Hematopoietic multipotent progenitor cell treated with erythropoietin and hydrocortisone succinate and interleukin-3 and kit ligand, for 4 days (in vitro differentiated cells): ENCODE measurements at regions not wholly inside any gene's neighbourhood (a gene's known extent, or its start where the extent isn't known, plus 50 kb on each side); places are given as distances from the start of the nearest gene placed in this dataset.
A peak's percentile ranks its signal among the peaks of the same experiment; 100 is the strongest.
"Not testable (repeated sequence)": the region's sequence is repeated elsewhere in the genome, so short reads cannot be mapped to it uniquely, and the experiment has no call there.

Experiments used
- DNase-seq: peaks from one replicate; pipeline ENCODE4 v3.0.0-alpha.2; 2015

DNA sequence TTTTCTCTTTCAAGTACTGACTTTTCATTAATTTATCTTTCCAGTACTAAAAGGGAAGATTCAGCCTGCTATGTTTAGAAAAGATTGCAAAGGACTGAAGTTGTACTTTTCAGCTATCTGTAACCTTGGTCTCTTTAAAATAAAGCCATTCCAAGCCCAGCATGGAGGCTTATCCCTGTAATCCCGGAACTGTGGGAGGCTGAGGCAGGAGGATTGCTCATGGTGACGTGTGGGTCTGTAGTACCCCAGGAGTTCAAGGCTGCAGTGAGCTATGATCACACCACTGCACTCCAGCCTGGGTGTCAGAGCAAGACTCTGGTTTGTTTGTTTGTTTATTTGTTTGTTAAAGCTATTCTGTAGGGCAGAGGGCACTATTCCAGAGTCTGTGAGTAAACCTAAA lies 50.6 kb upstream of the TMEM170B start:
- no peak for DNase-seq

DNA sequence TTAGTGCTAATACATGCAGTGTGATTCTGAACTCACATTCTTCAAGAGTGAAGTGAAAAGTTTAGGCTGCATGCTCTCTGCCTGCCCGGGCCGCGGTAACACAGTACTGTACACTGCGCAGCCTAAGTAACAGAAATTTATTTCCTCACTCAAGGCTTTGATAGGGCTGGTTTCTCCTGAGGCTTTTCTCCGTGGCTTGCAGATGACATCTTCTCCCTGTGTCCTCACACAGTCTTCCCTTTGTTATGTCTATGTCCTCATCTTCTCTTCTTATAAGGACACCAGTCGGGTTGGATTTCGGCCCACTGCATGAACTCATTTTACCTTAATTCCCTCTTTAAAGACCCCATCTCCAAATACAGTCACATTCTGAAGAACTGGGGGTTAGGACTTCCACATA lies 51.1 kb upstream of the TMEM170B start:
- no peak for DNase-seq

DNA sequence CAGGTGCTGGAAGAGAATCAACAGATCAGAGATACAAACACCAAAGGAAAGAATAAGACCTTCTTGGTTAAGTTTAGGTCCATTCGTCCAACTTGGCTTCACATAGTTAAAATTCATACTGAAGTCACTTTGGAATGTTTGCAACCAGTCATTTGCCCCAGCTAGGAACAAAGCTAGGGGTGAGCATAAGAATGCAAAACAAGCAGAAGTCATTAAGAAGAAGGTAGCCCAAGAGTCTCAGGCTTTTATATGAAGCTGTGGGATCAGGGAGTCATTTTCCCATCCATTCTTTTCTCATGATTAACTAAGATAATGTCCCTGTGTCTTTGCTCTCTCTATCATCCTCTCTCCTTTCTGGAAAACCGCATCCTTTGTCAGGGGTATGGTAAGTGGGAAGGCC lies 51.5 kb upstream of the TMEM170B start:
- DNase-seq = no peak

DNA sequence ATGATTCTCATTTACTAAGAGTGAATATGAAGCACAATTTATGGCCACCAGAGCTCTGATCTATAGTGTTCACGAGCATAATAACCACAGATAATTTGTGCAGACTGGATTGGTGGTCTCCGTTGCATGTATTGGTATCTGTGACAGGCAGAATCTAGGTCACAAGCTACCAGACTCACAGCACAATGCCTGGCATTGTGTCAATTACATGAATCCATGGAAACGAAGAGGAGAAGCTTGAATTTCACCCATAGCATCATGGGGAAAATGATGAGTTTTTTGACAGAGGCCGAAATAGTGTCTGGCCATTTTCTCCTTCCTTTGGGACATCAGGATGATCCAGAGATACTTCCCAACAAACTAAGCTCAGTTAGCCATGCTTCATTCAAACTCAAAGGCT lies 52.3 kb upstream of the TMEM170B start:
- DNase-seq = no peak

DNA sequence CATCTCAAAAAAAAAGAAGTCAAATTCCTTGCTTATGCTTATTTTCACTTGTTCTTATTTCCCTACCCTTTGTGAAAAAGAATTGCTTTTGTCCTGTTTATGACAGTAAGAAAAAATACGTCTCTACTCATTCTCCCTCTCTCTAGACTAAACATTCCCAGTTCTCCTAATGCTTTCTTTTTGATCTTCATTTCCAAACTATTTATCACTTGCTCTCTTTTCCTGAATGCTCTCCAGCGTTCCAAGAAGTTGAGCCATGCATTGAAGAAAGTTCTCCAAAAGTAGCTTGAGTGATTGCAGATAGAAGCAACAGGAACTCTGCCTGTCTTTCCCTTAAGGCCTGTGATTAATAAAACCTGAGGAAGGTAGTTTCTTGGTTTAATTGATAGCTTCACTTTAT lies 53.1 kb upstream of the TMEM170B start:
- DNase-seq = no peak

DNA sequence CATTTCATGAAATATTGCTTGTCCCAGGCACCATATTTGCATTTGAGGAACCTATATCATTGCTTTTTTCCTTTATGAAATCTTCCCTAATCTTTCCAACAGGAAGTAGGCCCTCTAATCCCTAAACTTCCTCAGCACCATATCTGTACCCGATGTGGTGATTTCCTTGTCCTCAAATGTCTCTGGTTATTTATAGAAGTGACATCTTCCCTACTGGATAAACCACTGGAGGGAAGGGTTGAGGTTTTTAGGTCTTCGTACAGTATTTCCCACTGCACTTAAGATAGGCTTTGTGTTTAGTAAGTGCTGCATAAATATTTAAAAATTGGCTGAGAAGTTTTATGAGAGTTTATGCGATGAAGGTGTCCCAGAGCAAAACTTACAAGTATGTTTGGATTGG lies 54.9 kb upstream of the TMEM170B start:
- no peak for DNase-seq

DNA sequence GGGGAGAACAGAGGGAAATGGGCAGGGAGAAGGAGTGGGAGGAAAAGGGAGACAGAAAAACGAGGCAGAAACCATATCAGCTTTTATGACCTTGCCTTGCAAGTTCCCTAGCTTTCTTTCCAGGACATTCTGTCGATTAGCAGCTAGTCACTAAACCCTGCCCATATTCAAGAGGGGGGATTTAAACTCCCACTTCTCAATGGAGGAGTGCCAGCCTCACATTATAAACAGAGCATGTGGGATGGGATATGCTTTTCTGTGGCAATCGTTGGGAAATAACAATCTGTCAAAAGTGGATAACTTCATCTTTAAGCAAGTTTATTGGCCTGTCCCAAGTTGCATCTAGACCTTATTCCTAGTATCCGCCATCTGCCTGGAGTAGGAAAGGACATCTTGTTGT lies 57.0 kb upstream of the TMEM170B start:
- DNase-seq = no peak

- no peak for DNase-seq
These were observed 58.3 kb upstream of the TMEM170B start for GRCh38 chr6:11479296-11479695.

DNA sequence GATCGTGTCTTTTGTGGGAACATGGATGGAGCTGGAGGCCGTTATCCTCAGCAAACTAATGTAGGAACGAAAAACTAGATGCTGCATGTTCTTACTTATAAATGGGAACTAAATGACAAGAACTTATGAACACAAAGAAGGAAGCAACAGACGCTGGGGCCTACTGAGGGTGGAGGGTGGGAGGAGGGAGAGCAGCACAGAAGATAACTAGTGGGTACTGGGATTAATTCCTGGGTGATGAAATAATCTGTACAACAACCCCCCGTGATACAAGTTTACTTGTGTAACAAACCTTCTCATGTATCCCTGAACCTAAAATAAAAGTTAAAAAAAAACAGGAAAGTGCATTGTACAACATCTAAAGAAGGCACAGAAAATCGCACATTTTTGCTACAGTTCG lies 59.0 kb upstream of the TMEM170B start:
- DNase-seq = no peak

- DNase-seq = no peak
These were observed 62.5 kb upstream of the TMEM170B start for GRCh38 chr6:11475016-11475415.

DNA sequence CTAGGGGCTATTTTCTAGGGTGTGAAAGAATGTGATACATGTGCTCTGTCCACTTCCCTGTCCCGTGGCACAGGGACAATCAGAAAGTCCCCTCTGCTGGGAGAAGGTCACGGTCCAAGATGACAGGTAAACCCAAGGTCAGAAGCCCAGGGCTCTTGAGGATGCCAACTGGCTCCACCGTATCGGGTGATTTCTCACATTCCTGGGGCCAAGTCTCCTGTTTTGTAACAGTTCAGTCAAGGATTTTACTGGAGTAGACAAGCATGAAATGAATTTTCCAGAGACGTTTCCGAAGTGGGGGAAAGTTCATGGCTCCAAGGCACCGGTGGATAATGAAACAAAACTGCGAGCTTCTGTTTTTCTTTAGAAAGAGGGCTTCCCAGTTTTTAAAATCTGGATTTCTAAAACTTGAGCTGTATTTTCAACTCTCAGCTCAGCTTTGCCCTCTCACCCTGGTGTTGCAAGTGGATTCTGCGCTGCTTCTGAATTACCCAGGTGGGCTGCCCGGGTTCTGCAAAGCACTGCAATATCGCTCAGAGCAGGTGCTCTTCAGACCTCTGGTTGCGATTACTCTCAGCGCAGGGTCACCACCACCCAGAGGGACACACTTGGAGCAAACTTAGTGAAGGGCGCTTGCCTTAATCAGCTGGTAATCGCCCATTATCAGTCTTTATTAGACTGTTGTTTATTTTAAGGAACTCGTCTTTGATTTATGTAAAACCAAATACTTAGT lies 64.4 kb upstream of the TMEM170B start:
- no peak for DNase-seq

DNA sequence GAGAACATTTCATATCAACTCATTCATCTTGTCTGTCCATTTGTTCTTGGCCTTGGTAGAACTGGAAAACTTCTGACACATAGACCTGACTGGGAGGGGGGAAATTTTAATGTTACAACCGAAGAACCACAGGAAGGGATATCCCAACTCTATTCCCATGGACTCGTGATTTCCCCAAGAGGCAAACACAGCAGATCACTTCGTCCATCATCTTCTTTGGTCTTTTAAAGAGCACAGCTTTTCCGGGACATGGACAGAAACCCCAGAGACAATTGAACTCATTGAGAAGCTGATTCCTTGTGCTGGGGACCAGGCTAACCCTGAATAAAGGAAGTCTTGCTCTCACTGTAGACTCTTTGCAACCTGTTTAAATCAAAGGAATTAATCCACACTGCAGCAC lies 66.3 kb upstream of the TMEM170B start:
- no peak for DNase-seq

DNA sequence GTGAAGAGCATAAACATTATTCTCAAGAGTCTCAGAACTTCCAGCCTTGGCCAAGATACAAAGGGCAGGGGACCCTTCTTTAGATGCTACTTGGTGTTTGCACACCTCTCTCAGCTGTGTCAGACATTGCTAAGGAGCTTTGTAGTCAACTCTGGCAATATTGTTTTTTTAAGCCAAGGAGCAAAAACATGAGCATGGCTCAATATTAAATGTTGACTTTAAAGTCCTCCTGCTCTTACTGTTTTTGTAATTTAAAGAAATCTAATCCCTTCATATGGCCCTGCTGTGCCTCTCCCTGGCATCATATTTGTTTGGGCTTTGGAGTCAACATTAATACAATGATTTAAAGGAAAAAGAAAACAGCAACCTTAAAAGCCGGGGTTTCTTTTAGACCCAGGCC lies 67.9 kb upstream of the TMEM170B start:
- no peak for DNase-seq

- not testable (repeated sequence) for DNase-seq
These were observed 69.3 kb upstream of the TMEM170B start for GRCh38 chr6:11468271-11468670.

DNA sequence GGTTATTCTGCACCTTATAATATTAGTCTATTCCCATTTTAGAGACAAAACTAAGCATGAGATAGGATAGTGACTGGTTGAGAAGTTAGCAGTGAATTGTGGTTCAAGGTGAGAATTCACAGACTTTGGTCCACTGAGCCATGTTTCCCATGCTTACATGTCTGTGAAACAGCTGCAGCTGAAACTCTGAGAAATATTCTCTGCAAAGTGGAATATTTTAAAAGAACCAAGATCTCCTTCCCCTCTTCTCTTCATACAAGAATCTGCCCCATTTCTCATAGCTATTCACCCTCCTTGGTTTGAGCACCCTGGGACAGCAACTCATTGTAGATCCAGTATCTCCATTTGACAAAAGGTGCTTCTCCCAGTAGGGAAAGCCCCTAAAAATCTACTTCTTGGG lies 70.2 kb upstream of the TMEM170B start:
- DNase-seq = no peak

DNA sequence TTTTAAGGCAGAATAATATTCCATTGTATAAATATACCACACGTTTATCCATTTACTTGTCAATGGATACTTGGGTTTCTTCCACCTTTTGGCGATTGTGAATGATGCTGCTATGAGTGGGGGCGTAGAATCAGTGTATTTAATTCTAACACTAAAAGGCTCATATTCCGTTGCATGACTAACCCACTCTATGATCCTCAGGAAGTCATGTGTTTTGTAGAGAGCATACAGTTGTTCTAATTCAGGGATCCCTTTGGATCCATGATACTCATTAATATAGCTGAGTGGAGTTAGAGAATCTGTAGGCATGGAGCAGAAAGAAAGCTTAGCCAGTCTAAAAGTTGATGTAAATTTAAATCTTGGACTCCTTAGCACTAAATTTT lies 74.2 kb upstream of the TMEM170B start:
- no peak for DNase-seq

DNA sequence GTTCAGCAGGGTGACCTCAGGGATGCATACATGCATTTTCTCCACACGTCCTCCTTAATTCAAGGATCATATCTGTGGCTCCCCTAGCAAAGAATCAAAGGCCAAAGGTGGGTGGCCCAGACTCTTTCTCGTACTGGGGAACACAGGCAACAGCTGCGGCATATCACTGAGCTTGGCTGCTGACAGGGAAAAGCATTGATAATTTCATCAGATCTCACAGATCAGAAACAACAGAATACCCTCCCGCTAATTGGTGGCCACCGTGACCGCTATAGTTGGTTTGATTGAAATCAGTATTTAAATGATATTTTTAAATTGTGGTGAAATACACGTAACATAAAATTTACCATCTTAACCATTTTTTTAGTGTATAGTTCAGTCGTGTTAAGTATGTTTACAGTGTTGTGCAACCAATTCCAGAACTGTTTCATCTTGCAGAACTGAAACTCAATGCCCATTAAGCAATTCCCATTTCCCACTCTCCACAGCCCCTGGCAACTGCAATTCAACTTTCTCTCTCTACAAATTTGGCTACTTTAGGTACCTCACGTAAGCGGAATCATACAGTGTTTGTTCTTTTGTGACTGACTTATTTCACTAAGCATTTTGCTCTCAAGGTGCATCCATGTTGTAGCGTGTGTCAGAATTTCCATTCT lies 74.7 kb upstream of the TMEM170B start:
- no peak for DNase-seq

- no peak for DNase-seq
These were observed 76.5 kb upstream of the TMEM170B start for GRCh38 chr6:11460837-11461661.

DNA sequence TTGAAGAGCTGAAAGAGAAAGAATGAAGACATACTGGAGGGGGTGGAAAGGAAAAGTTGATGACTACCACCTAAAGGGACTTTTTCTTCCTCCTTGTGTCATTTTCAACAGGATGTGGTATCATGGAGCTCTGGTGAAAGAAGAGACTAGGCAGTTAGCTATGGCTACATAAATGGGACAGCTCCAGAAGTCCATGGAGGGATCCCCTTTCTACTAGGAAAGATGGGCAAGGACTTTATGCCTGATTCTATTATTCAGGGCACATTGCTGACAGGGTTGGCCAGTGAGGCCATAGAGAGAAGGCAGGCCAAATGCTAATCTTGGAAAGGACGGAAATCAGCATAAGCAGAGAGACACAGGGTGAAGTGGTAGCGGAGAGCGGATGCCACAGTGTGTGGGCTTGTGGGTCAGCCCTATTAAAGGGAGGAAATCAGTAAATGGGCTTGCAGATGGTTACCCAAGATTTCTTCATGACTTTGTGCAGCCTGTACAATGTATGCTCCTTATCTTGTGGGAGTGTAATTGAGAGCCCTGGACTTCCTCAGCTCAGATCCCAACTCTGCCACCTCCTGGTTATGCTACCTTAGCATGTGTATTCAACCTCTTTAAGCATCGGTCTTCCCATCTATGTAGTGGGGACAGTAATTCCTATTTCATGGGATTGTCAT lies 77.4 kb upstream of the TMEM170B start:
- peak; percentile 33 for DNase-seq

- no peak for DNase-seq
These were observed 78.4 kb upstream of the TMEM170B start for GRCh38 chr6:11459079-11459610.

DNA sequence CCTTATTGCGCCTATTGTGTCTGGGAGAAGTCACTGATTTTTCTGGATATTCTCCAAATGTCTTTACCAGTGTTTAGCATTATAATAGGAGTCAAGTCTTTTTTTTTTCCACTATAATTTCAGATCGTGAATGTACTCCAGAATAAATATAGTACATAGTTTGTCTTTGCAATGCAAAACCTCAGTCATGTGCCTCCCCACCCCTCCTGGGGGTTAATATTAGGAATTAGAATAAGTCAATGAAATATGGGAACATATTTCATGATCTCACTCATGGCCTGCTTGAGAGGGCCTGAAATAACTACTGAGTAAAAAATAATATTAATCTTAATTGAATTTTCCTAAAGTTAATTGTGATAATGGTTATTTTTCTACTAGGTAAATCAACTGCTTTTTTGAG lies 79.0 kb upstream of the TMEM170B start:
- no peak for DNase-seq

GRCh38 chr6:11457422-11457821 lies 80.1 kb upstream of the TMEM170B start:
- not testable (repeated sequence) for DNase-seq

GRCh38 chr6:11452106-11452505 lies 85.4 kb upstream of the TMEM170B start:
- not testable (repeated sequence) for DNase-seq
